Glomerular visceral epithelial cell (primary cell): ENCODE measurements at regions not wholly inside any gene's neighbourhood (a gene's known extent, or its start where the extent isn't known, plus 50 kb on each side); places are given as distances from the start of the nearest gene placed in this dataset.
"Not testable (repeated sequence)": the region's sequence is repeated elsewhere in the genome, so short reads cannot be mapped to it uniquely, and the experiment has no call there.

Experiments used
- DNase-seq: peaks from one replicate; pipeline ENCODE4 v3.0.0-alpha.2; 2016; ENCODE audit errors: extremely low spot score

GRCh38 chr9:89670801-89671434 lies 66.1 kb downstream of the GADD45G start:
- no peak for DNase-seq

- DNase-seq = no peak
Observed at GRCh38 chr9:89674667-89675057, 69.8 kb downstream of the GADD45G start.

- DNase-seq = no peak
Observed at GRCh38 chr9:89675058-89675742, 70.4 kb downstream of the GADD45G start.

GRCh38 chr9:89676281-89676680 lies 71.5 kb downstream of the GADD45G start:
- no peak for DNase-seq

- DNase-seq = no peak
Observed at GRCh38 chr9:89677702-89678395, 73.0 kb downstream of the GADD45G start.

- no peak for DNase-seq
Observed at GRCh38 chr9:89678396-89679015, 73.7 kb downstream of the GADD45G start.

GRCh38 chr9:89679016-89679415 lies 74.2 kb downstream of the GADD45G start:
- no peak for DNase-seq

- no peak for DNase-seq
Observed at GRCh38 chr9:89679581-89679980, 74.8 kb downstream of the GADD45G start.

- no peak for DNase-seq
Observed at GRCh38 chr9:89680547-89681467, 76.0 kb downstream of the GADD45G start.

GRCh38 chr9:89681468-89681859 lies 76.7 kb downstream of the GADD45G start:
- DNase-seq = not testable (repeated sequence)

GRCh38 chr9:89683626-89684025 lies 78.8 kb downstream of the GADD45G start:
- DNase-seq = no peak

- DNase-seq = no peak
Observed at GRCh38 chr9:89684218-89684617, 79.4 kb downstream of the GADD45G start.

GRCh38 chr9:89684912-89685636 lies 80.3 kb downstream of the GADD45G start:
- DNase-seq = no peak

- no peak for DNase-seq
Observed at GRCh38 chr9:89685698-89686097, 80.9 kb downstream of the GADD45G start.

- DNase-seq = no peak
Observed at GRCh38 chr9:89686126-89686525, 81.3 kb downstream of the GADD45G start.

GRCh38 chr9:89686621-89687020 lies 81.8 kb downstream of the GADD45G start:
- no peak for DNase-seq

- DNase-seq = no peak
Observed at GRCh38 chr9:89687188-89687587, 82.4 kb downstream of the GADD45G start.

GRCh38 chr9:89687848-89688247 lies 83.0 kb downstream of the GADD45G start:
- no peak for DNase-seq

GRCh38 chr9:89689321-89689720 lies 84.5 kb downstream of the GADD45G start:
- DNase-seq = not testable (repeated sequence)

- no peak for DNase-seq
Observed at GRCh38 chr9:89690334-89690912, 85.6 kb downstream of the GADD45G start.
